Left lobe of liver (tissue), 2 donors: ENCODE measurements at regions not wholly inside any gene's neighbourhood (a gene's known extent, or its start where the extent isn't known, plus 50 kb on each side); places are given as distances from the start of the nearest gene placed in this dataset.

Experiments
- ATAC-seq: fragments of 200-7000 bp; cut with Tn5 transposase; one replicate; pipeline ENCODE4 v1.9.1; 2020; ENCODE audit warnings: mild to moderate bottlenecking, moderate library complexity
- DNase-seq: peaks from one replicate; pipeline ENCODE4 v3.0.0-alpha.2; 2020; ENCODE audit warnings: low spot score
- donor health status: DM: no; HTN: no; CAD: no; lungs with moderate emphysema.
- donor health status: DM: no; HTN: yes; CAD: no.

- ATAC-seq (no peak), DNase-seq (no peak)
Measured at GRCh38 chr2:12105180-12105579, 358.7 kb downstream of the LPIN1 start.

- no peak for ATAC-seq
- DNase-seq: no peak
Measured at GRCh38 chr2:12106440-12107080, 360.1 kb downstream of the LPIN1 start.

GRCh38 chr2:12107321-12107720 is 360.9 kb downstream of the LPIN1 start:
- ATAC-seq (no peak), DNase-seq (no peak)

GRCh38 chr2:12107939-12108338 is 361.5 kb downstream of the LPIN1 start:
- no peak for ATAC-seq
- DNase-seq: no peak

GRCh38 chr2:12109363-12110017 is 363.1 kb downstream of the LPIN1 start:
- DNase-seq (no peak), ATAC-seq (no peak)

- ATAC-seq (no peak), DNase-seq (no peak)
Measured at GRCh38 chr2:12110074-12110473, 363.6 kb downstream of the LPIN1 start.

- ATAC-seq: no peak
Measured at GRCh38 chr2:12110481-12110880, 364.0 kb downstream of the LPIN1 start.

GRCh38 chr2:12113412-12113811 is 367.0 kb downstream of the LPIN1 start:
- no peak for ATAC-seq
- DNase-seq: no peak

More at GRCh38 chr2:12110481-12110880, 364.0 kb downstream of the LPIN1 start:
- no peak for DNase-seq

GRCh38 chr2:12114816-12115215 is 368.4 kb downstream of the LPIN1 start:
- no peak for DNase-seq
- ATAC-seq: no peak

- DNase-seq (no peak), ATAC-seq (no peak)
Measured at GRCh38 chr2:12116228-12116750, 369.9 kb downstream of the LPIN1 start.

GRCh38 chr2:12119841-12120240 is 373.4 kb downstream of the LPIN1 start:
- no peak for DNase-seq

GRCh38 chr2:12120281-12121150 is 374.1 kb downstream of the LPIN1 start:
- ATAC-seq (no peak), DNase-seq (no peak)

More at GRCh38 chr2:12119841-12120240, 373.4 kb downstream of the LPIN1 start:
- ATAC-seq: no peak

GRCh38 chr2:12124790-12125189 is 378.4 kb downstream of the LPIN1 start:
- ATAC-seq: no peak

GRCh38 chr2:12126318-12126717 is 379.9 kb downstream of the LPIN1 start:
- ATAC-seq (no peak), DNase-seq (no peak)

More at GRCh38 chr2:12124790-12125189, 378.4 kb downstream of the LPIN1 start:
- no peak for DNase-seq

- DNase-seq (no peak), ATAC-seq (no peak)
Measured at GRCh38 chr2:12127638-12128037, 381.2 kb downstream of the LPIN1 start.

- DNase-seq: no peak
- ATAC-seq: no peak
Measured at GRCh38 chr2:12131975-12132374, 385.5 kb downstream of the LPIN1 start.

GRCh38 chr2:12141618-12142258 is 395.3 kb downstream of the LPIN1 start:
- no peak for ATAC-seq

GRCh38 chr2:12151716-12152115 is 405.3 kb downstream of the LPIN1 start:
- no peak for ATAC-seq
- DNase-seq: no peak

More at GRCh38 chr2:12141618-12142258, 395.3 kb downstream of the LPIN1 start:
- no peak for DNase-seq

- ATAC-seq (no peak), DNase-seq (no peak)
Measured at GRCh38 chr2:12152888-12153287, 406.5 kb downstream of the LPIN1 start.

- DNase-seq (no peak), ATAC-seq (peak; percentile 38)
Measured at GRCh38 chr2:12155303-12156051, 409.0 kb downstream of the LPIN1 start.
